IPS DF 6.9 (cell line): ENCODE measurements at regions not wholly inside any gene's neighbourhood (a gene's known extent, or its start where the extent isn't known, plus 50 kb on each side); places are given as distances from the start of the nearest gene placed in this dataset.
"Not testable (repeated sequence)": the region's sequence is repeated elsewhere in the genome, so short reads cannot be mapped to it uniquely, and the experiment has no call there.

Experiments
- DNase-seq: peaks from one replicate; pipeline ENCODE4 v3.0.0-alpha.2; 2013; ENCODE audit warnings: low read depth, low spot score
- H3K27ac ChIP-seq: one replicate; pipeline ENCODE4 v1.5.1; 2013; ENCODE audit warnings: low read length, control low read depth
- H3K27me3 ChIP-seq: 2 replicates; pipeline ENCODE4 v1.6.1; 2013; ENCODE audit warnings: mild to moderate bottlenecking, low read length; ENCODE audit not compliant: control insufficient read depth, insufficient read depth
- H3K36me3 ChIP-seq: 2 replicates; pipeline ENCODE4 v1.6.1; 2013; ENCODE audit warnings: low read length; ENCODE audit not compliant: control insufficient read depth, insufficient read depth
- H3K4me1 ChIP-seq: 2 replicates; pipeline ENCODE4 v1.6.1; 2013; ENCODE audit warnings: low read length; ENCODE audit not compliant: control insufficient read depth, insufficient read depth
- H3K4me3 ChIP-seq: 2 replicates; pipeline ENCODE4 v1.5.1; 2013; ENCODE audit warnings: mild to moderate bottlenecking, low read length
- H3K9me3 ChIP-seq: 2 replicates; pipeline ENCODE4 v1.6.1; 2013; ENCODE audit warnings: low read length, inconsistent platforms; ENCODE audit not compliant: control insufficient read depth, insufficient read depth
- WGBS: extraction: QIAGEN DNeasy Blood & Tissue Kit; methylation state at CpG from one replicate; pipeline ENCODE4 v1.1.7; 2013; ENCODE audit warnings: mixed read lengths, missing lambda C conversion rate; ENCODE audit not compliant: insufficient read length, insufficient coverage; 5-methylcytosine and 5-hydroxymethylcytosine counted together

GRCh38 chr12:67716817-67717216 is 68.3 kb downstream of the DYRK2 start:
- H3K9me3 ChIP-seq: no peaks in the 10 kb centered on the region
- DNase-seq: no peak
- H3K27me3 ChIP-seq: no peaks in the 10 kb centered on the region
- H3K27ac ChIP-seq: no peak overlapping the region
- WGBS: no CpG with 5 or more reads among the region's 1 CpG
- no peak overlapping the region for H3K4me3 ChIP-seq
- no peaks in the 10 kb centered on the region for H3K4me1 ChIP-seq
- no peaks in the 10 kb centered on the region for H3K36me3 ChIP-seq

DNA sequence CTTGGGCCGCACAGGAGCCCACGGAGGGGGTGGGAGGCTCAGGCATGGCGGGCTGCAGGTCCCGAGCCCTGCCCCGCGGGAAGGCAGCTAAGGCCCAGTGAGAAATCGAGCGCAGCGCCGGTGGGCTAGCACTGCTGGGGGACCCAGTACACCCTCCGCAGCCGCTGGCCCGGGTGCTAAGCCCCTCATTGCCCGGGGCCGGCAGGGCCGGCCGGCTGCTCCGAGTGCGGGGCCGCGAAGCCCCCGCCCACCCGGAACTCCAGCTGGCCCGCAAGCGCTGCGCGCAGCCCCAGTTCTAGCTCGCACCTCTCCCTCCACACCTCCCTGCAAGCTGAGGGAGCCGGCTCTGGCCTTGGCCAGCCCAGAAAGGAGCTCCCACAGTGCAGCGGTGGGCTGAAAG is 70.8 kb downstream of the DYRK2 start:
- H3K27ac ChIP-seq, DNase-seq, H3K36me3 ChIP-seq, H3K4me1 ChIP-seq, H3K27me3 ChIP-seq, H3K9me3 ChIP-seq, H3K4me3 ChIP-seq: not testable (repeated sequence)
- no CpG with 5 or more reads among the region's 30 CpGs for WGBS

DNA sequence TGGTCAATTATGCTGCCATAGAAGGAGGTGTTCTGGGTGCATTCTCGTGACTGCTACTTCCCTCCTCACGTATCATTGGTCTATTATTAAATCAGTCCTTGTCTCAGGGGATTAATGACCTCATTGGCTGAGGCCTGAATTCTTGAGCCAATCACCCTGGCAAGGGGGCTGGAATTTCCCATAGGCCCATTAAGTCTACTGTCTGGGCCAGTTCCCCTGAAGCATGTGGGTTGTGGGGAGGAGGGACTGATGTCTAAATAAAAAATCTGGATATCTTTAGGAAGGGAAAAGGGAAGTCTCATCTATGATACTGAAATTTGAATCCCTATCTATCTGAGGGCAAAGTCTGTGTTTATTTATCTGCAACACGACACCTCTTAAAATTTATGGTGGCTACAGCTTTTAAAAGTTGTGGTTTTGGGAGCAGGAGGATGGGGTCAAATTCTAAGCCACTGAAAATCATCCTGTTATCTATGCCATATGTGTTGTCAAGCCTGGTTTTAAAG is 71.9 kb downstream of the DYRK2 start:
- Histone ChIP-seq H3K9me3 (no peaks in the 10 kb centered on the region), H3K4me3 (no peak overlapping the region), H3K27me3 (no peaks in the 10 kb centered on the region), H3K27ac (no peak overlapping the region), H3K4me1 (no peaks in the 10 kb centered on the region), H3K36me3 (no peaks in the 10 kb centered on the region)
- DNase-seq: no peak
- WGBS: no CpG with 5 or more reads among the region's 3 CpGs

GRCh38 chr12:67721248-67721647 is 72.7 kb downstream of the DYRK2 start:
- no peak overlapping the region for H3K4me3 ChIP-seq
- H3K27me3 ChIP-seq: no peaks in the 10 kb centered on the region
- no peaks in the 10 kb centered on the region for H3K4me1 ChIP-seq
- no peaks in the 10 kb centered on the region for H3K9me3 ChIP-seq
- DNase-seq: no peak
- no peaks in the 10 kb centered on the region for H3K36me3 ChIP-seq
- no CpG with 5 or more reads among the region's 4 CpGs for WGBS
- no peak overlapping the region for H3K27ac ChIP-seq

- Histone ChIP-seq H3K9me3 (no peaks in the 10 kb centered on the region), H3K36me3 (no peaks in the 10 kb centered on the region), H3K4me1 (no peaks in the 10 kb centered on the region), H3K27me3 (no peaks in the 10 kb centered on the region), H3K27ac (no peak overlapping the region), H3K4me3 (no peak overlapping the region)
- no peak for DNase-seq
- no CpG with 5 or more reads among the region's 1 CpG for WGBS
Measured at GRCh38 chr12:67722296-67722695, 73.8 kb downstream of the DYRK2 start.

DNA sequence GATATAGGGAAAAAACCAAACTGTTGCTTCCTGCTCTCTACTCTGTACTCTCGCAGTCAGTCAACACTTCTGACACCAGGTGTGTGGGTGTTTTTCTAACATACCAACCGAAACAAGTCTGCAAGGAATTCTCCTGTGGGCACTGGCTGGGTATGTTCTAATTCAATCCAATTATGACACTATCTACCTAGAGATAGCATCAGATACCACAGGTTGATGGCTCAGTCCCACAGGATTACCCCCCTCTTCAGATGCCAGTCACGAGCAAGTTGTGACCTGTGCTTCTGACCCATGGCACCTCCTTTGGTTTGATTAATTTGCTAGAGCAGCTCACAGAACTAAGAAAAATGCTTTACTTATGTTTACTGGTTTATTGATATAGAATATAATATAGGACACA is 78.3 kb downstream of the DYRK2 start:
- H3K27me3 ChIP-seq: no peaks in the 10 kb centered on the region
- no peak for DNase-seq
- no peak overlapping the region for H3K4me3 ChIP-seq
- H3K9me3 ChIP-seq: no peaks in the 10 kb centered on the region
- no peak overlapping the region for H3K27ac ChIP-seq
- no CpG with 5 or more reads among the region's 3 CpGs for WGBS
- no peaks in the 10 kb centered on the region for H3K4me1 ChIP-seq
- no peaks in the 10 kb centered on the region for H3K36me3 ChIP-seq

DNA sequence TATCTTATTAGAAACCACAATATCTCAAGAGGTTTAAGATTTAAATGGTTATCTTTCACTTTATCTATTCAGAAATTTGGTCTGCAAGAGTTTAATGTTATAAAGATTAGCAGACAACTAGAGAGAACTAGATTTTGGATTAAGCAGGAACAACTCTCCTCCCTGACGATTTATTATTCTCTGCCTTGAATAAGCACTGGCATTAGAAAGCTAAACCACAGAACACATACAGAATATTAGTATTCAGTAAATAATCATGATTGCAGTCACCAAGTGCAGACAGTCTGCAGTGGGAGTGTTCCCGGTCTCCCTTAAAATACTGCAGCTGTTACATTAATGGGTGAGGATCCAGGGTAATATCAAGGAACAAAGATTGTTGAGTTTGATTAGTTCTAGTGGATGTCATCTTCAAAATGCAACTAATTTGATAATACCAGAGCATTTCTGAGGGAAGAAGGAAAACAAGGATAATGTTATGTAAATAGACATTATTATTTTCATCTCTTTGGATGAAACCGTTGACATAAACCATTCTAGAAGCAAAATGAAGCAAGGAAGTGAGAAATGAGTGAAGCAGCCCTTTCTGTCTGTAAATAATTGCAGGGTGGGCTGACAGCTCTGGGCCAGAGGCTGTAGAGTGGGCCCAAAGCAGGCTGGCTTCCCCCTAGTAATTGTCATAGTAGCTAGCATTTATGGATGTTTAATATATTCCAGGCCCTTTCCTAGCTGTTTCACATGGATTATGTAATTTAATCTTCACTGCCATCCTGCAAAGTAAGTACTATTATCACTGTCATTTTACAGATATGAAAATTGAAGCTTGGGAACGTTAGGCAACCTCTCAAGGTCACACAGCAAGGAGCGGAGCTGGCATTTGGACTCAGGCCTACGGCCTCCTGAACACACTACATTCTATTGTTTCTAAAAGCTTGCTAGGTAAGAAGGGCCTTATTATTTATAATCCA is 79.4 kb downstream of the DYRK2 start:
- Histone ChIP-seq H3K27ac (no peak overlapping the region), H3K9me3 (no peaks in the 10 kb centered on the region), H3K27me3 (no peaks in the 10 kb centered on the region), H3K4me1 (no peaks in the 10 kb centered on the region), H3K36me3 (no peaks in the 10 kb centered on the region), H3K4me3 (no peak overlapping the region)
- WGBS: no CpG with 5 or more reads among the region's 6 CpGs
- DNase-seq: no peak

- H3K4me3 ChIP-seq: no peak overlapping the region
- H3K27ac ChIP-seq: no peak overlapping the region
- H3K9me3 ChIP-seq: no peaks in the 10 kb centered on the region
- no peaks in the 10 kb centered on the region for H3K27me3 ChIP-seq
- H3K36me3 ChIP-seq: no peaks in the 10 kb centered on the region
- H3K4me1 ChIP-seq: no peaks in the 10 kb centered on the region
- WGBS: no CpG with 5 or more reads among the region's 4 CpGs
- no peak for DNase-seq
Measured at GRCh38 chr12:67732857-67733256, 84.3 kb downstream of the DYRK2 start.

DNA sequence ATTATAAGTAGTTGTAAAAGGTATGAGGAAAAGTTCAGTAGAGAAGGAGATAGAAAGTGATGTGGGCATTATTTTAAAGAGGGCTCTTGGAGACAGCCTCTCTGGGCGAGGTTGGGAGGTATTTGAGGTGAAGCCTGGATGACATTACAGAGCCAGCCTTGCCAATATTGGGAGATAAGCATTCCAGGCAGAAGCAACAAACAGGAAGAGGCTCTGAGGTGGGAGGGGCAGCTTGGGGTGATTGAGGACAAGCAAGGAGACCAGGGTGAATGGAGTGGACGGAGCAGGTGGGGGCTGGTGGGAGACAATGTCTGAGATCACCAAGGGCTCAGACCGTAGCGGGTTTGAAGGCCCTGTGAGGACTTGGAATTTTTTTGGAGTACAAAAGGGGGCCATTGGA is 87.3 kb downstream of the DYRK2 start:
- Histone ChIP-seq H3K9me3 (no peaks in the 10 kb centered on the region), H3K27ac (no peak overlapping the region), H3K4me1 (no peaks in the 10 kb centered on the region), H3K4me3 (no peak overlapping the region), H3K27me3 (no peaks in the 10 kb centered on the region), H3K36me3 (no peaks in the 10 kb centered on the region)
- DNase-seq: no peak
- no CpG with 5 or more reads among the region's 4 CpGs for WGBS

DNA sequence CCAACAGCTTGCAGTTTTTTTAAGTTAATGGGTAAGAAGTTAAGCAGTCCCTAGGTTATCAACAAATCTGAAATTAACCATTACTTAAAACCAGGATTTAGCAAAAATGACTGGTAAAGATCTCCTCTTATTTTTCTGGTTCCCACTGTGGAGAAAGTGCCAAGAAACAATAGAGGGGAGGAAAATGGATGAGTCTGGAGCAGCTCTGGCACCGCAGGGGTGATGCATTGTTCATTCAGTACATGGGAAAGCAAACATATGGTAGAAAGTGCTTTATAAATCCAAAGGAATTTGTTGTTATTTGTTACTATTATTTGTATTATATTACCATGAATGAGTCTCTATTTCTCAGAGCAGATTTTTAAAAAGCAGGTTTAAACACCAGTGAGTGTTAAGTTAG is 92.2 kb downstream of the DYRK2 start:
- no peak overlapping the region for H3K4me3 ChIP-seq
- H3K27me3 ChIP-seq: no peaks in the 10 kb centered on the region
- no CpG with 5 or more reads among the region's 1 CpG for WGBS
- no peaks in the 10 kb centered on the region for H3K36me3 ChIP-seq
- DNase-seq: no peak
- no peak overlapping the region for H3K27ac ChIP-seq
- no peaks in the 10 kb centered on the region for H3K9me3 ChIP-seq
- no peaks in the 10 kb centered on the region for H3K4me1 ChIP-seq

GRCh38 chr12:67741270-67741669 is 92.7 kb downstream of the DYRK2 start:
- no peaks in the 10 kb centered on the region for H3K27me3 ChIP-seq
- no peak for DNase-seq
- H3K27ac ChIP-seq: no peak overlapping the region
- H3K4me1 ChIP-seq: no peaks in the 10 kb centered on the region
- no peaks in the 10 kb centered on the region for H3K36me3 ChIP-seq
- no peaks in the 10 kb centered on the region for H3K9me3 ChIP-seq
- no CpG with 5 or more reads among the region's 3 CpGs for WGBS
- no peak overlapping the region for H3K4me3 ChIP-seq
